Calu3 (cell line): ENCODE measurements at regions not wholly inside any gene's neighbourhood (a gene's known extent, or its start where the extent isn't known, plus 50 kb on each side); places are given as distances from the start of the nearest gene placed in this dataset.
"Not testable (repeated sequence)": the region's sequence is repeated elsewhere in the genome, so short reads cannot be mapped to it uniquely, and the experiment has no call there.

Experiments
- BruUV-seq: library from RNA; stranded (reverse); fragments of 400-500 nt; replicated peaks from 2 replicates; lab custom pipeline; 2021; lab: Mats Ljungman, UMichigan
- CTCF ChIA-PET: fragments of 300-600 bp; sonication (Branson Sonifier 250); formaldehyde crosslinking; loops from one replicate; lab custom pipeline; 2022; ENCODE audit warnings: antibody characterized with exemption; lab: Charles Lee
- DNase-seq: peaks from one replicate; pipeline ENCODE4 v3.0.0; 2022
- H3K27ac Mint-ChIP-seq: one replicate; pipeline ENCODE4 v1.8.0; 2022; ENCODE audit warnings: mixed read lengths; ENCODE audit not compliant: unreplicated experiment
- H3K27me3 Mint-ChIP-seq: one replicate; pipeline ENCODE4 v1.8.0; 2022; ENCODE audit warnings: mixed read lengths; ENCODE audit not compliant: unreplicated experiment
- H3K36me3 Mint-ChIP-seq: one replicate; pipeline ENCODE4 v1.8.0; 2022; ENCODE audit warnings: mild to moderate bottlenecking, moderate library complexity, mixed read lengths; ENCODE audit not compliant: insufficient read depth, unreplicated experiment
- H3K4me1 Mint-ChIP-seq: one replicate; pipeline ENCODE4 v1.8.0; 2022; ENCODE audit warnings: mild to moderate bottlenecking, low read depth, mixed read lengths; ENCODE audit not compliant: unreplicated experiment
- H3K4me3 Mint-ChIP-seq: one replicate; pipeline ENCODE4 v1.8.0; 2022; ENCODE audit warnings: mild to moderate bottlenecking, low read depth, moderate library complexity, mixed read lengths; ENCODE audit not compliant: unreplicated experiment
- H3K9me3 Mint-ChIP-seq: one replicate; pipeline ENCODE4 v1.8.0; 2022; ENCODE audit warnings: low read depth, mixed read lengths; ENCODE audit not compliant: unreplicated experiment
- intact Hi-C: fragments of 100-400 bp; cut with micrococcal nuclease; formaldehyde crosslinking; loops from one replicate; pipeline ENCODE4 v1.10.0; 2022; ENCODE audit not compliant: unreplicated experiment
- TF ChIP-seq, protein P1 (sequence below): fragments of 200-600 bp; IDR thresholded peaks from one replicate; pipeline ENCODE4 v1.8.0; 2022; ENCODE audit warnings: antibody characterized with exemption; ENCODE audit not compliant: unreplicated experiment

DNA sequence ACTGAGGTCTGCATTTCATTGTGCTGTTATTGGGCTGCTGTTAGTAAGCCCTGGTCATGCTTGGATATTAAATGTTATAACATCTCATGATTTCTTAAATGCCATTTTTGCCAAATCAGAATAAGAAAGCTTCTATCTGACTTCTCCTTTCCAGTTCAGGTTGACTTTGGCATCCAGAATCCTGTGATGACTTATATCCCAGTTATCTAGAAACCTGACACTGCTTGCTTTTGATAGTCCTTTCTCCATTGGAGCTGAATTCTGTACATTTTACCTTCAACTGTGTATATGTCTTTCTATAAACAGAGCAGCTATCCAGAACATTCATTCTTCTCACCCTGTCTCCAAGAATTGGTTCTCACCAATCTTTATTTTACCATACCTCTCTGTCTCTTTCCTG, 257.7 kb upstream of the GNPDA2 start:
- H3K9me3 Mint-ChIP-seq, result peaks cover 6% of the 10 kb centered on the region
- BruUV-seq, result no TSS peak
- H3K27ac Mint-ChIP-seq, result no peak overlapping the region
- TF ChIP-seq, protein P1, sequence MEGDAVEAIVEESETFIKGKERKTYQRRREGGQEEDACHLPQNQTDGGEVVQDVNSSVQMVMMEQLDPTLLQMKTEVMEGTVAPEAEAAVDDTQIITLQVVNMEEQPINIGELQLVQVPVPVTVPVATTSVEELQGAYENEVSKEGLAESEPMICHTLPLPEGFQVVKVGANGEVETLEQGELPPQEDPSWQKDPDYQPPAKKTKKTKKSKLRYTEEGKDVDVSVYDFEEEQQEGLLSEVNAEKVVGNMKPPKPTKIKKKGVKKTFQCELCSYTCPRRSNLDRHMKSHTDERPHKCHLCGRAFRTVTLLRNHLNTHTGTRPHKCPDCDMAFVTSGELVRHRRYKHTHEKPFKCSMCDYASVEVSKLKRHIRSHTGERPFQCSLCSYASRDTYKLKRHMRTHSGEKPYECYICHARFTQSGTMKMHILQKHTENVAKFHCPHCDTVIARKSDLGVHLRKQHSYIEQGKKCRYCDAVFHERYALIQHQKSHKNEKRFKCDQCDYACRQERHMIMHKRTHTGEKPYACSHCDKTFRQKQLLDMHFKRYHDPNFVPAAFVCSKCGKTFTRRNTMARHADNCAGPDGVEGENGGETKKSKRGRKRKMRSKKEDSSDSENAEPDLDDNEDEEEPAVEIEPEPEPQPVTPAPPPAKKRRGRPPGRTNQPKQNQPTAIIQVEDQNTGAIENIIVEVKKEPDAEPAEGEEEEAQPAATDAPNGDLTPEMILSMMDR, result no peak
- CTCF ChIA-PET, result no interaction called here
- H3K4me3 Mint-ChIP-seq, result no peak overlapping the region
- intact Hi-C loops, result no loop called here
- H3K36me3 Mint-ChIP-seq, result no peaks in the 10 kb centered on the region
- no peaks in the 10 kb centered on the region for H3K27me3 Mint-ChIP-seq
- DNase-seq, result no peak
- H3K4me1 Mint-ChIP-seq, result no peaks in the 10 kb centered on the region

DNA sequence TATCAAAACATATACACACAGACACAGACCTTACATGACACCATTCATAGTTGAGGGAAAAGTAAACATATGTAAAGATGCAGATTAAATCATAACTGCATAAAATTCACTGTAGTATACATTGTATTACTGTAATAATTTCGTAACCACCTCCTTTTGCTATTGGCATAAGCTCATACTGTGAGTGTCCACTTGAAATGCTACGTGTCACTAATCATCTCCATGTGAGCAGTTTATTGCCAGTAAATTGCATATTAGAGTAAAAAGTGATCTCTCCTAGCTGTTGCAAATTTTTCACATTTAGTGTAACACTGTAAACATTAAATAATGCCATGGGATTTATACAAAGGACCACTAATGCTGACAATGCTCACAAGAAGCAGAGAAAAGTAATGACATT, 256.7 kb upstream of the GNPDA2 start:
- no TSS peak for BruUV-seq
- Mint-ChIP-seq H3K4me3 (no peak overlapping the region), H3K27me3 (no peaks in the 10 kb centered on the region), H3K36me3 (no peaks in the 10 kb centered on the region), H3K27ac (no peak overlapping the region), H3K9me3 (peaks cover 2% of the 10 kb centered on the region), H3K4me1 (no peaks in the 10 kb centered on the region)
- TF ChIP-seq, protein P1, result no peak
- CTCF ChIA-PET, result no interaction called here
- intact Hi-C loops, result no loop called here
- DNase-seq, result no peak

DNA sequence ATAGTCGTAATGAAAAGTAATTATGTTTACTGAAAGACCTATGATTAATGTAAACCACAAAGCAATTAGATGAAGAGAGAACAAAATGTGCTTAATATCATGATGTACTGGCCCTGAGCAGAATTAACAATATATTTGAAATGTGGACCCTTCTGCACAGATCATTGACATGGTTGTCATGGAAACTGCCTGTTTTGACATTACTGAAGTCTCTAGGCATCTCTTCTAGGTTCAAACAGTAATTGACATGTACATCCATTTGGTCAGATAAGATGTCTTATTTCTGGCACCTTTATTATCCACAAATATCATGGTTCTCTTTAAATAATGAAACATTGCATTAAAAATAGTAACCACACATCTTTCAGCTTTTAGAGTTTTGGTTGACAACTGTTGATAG, 251.7 kb upstream of the GNPDA2 start:
- Mint-ChIP-seq H3K4me1 (no peaks in the 10 kb centered on the region), H3K27me3 (no peaks in the 10 kb centered on the region), H3K4me3 (no peak overlapping the region), H3K27ac (no peak overlapping the region), H3K36me3 (no peaks in the 10 kb centered on the region), H3K9me3 (peaks cover 5% of the 10 kb centered on the region)
- no TSS peak for BruUV-seq
- CTCF ChIA-PET, result no interaction called here
- TF ChIP-seq, protein P1, result no peak
- no peak for DNase-seq
- intact Hi-C loops, result no loop called here

DNA sequence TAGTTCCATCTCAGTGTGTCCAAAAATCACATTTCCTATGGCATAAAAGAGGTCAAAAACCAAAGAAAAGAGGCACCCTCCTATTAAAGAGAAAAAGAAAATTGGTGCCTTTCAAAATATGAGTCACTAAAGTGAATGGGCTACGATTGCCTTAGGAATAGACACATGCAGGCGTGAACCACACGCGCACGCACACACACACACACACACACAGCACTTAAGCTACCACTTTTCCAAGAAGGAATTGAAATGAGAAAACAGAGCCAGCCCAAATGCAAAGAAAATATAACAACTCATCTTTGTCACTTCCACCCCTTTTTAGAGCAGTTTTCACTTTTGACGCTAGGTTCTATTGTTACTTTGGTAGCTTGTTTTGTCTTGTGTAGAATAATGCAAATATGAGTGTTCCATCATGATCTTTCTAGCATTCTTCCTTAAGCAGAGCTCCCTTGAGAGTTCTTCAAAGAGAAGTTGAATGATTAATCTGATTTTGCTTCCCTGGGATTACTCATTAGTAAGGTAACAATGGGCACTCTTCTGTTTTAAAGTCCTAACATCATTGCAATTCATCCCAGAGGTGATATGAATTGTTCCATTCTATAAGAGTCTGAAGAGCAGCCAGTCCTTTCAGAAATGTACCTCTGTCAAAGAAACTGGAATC, 239.2 kb upstream of the GNPDA2 start:
- Mint-ChIP-seq H3K9me3 (peaks cover 11% of the 10 kb centered on the region), H3K4me1 (no peaks in the 10 kb centered on the region), H3K27me3 (no peaks in the 10 kb centered on the region), H3K27ac (no peak overlapping the region), H3K4me3 (no peak overlapping the region), H3K36me3 (no peaks in the 10 kb centered on the region)
- intact Hi-C loops, result no loop called here
- CTCF ChIA-PET, result no interaction called here
- DNase-seq, result no peak
- TF ChIP-seq, protein P1, result no peak
- BruUV-seq, result no TSS peak

DNA sequence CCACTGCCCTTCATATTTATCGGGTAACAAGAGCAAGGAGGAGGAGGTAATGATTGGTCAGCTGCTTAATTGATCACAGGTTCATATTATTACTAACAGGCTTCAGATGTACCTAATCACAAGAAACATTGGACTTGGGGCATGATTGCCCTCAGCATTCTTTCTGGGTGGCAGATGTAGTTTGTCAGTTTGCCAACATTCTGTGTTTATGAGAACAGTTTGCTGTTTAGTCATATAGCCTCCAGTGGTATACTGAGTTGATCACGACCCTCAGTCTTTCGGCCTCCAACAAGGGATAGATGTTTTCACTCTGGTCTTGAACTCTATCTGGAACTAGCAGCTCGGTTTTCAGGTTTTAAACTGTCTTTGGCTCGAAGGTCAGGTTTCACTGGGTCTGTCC, 237.7 kb upstream of the GNPDA2 start:
- H3K4me1 Mint-ChIP-seq, DNase-seq, H3K27ac Mint-ChIP-seq, H3K4me3 Mint-ChIP-seq, BruUV-seq, CTCF ChIA-PET, H3K36me3 Mint-ChIP-seq, H3K27me3 Mint-ChIP-seq, intact Hi-C loops: not testable (repeated sequence)
- peaks cover 11% of the 10 kb centered on the region for H3K9me3 Mint-ChIP-seq
